HG02981 (cell line): ENCODE measurements at regions not wholly inside any gene's neighbourhood (a gene's known extent, or its start where the extent isn't known, plus 50 kb on each side); places are given as distances from the start of the nearest gene placed in this dataset.

ENCODE experiments used
- ATAC-seq: cut with Tn5 transposase; IDR thresholded peaks from one replicate; pipeline ENCODE4 v1.9.1; 2021; ENCODE audit warnings: mild to moderate bottlenecking, moderate library complexity; ENCODE audit not compliant: unreplicated experiment

DNA sequence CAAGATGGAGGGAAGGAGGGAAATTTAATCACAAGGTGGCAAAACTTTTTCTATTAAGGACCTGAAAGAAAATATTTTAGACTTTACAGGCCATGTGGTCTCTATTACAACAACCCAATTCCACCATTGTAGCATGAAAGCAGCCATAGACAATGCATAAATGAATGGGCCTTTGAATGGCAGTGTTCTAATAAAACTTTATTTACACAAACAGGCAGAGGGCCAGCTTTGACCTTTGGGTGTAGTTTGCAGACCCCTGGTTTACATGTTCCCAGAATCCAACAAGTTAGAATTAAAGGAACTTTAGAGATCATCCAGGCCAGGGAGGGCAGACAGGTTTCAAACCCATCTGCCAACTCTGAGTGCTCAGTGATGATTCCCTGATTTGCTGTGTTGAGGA lies 95.2 kb downstream of the BANF2 start:
- ATAC-seq, result no peak

- no peak for ATAC-seq
These were observed 94.6 kb downstream of the BANF2 start for GRCh38 chr20:17794400-17794799.

DNA sequence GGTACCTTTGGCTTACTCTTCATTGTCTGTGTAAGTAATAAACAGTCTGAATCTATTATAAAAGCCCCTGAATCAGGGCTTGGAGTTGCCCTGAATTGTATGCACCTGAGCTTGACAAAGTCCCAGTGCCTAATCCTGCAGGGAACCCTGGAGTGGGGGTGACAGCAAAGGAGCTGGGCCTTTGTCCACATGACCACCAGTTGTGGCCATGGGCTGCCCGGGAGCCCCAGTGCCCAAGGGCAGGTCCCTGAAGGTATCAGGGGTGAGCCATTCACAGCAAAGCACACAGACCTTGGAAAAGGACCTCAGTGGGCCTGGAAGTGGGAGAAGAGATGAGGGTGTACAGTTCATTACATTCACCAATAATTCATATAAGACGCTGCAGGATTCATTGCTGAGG lies 94.2 kb downstream of the BANF2 start:
- ATAC-seq, result no peak

GRCh38 chr20:17790296-17790695 lies 90.5 kb downstream of the BANF2 start:
- no peak for ATAC-seq

GRCh38 chr20:17787816-17788215 lies 88.0 kb downstream of the BANF2 start:
- no peak for ATAC-seq

- no peak for ATAC-seq
These were observed 86.5 kb downstream of the BANF2 start for GRCh38 chr20:17786221-17786718.
